Stimulated activated CD4-positive, alpha-beta T cell treated with anti-CD3 and anti-CD28 coated beads, TNF-alpha, amount 100 ng/mL, for 48 hours (primary cell): ENCODE measurements at regions not wholly inside any gene's neighbourhood (a gene's known extent, or its start where the extent isn't known, plus 50 kb on each side); places are given as distances from the start of the nearest gene placed in this dataset.
"Not testable (repeated sequence)": the region's sequence is repeated elsewhere in the genome, so short reads cannot be mapped to it uniquely, and the experiment has no call there.

Experiments used
- DNase-seq, 3 donors: peaks; one replicate each; pipeline ENCODE4 v3.0.0-alpha.2; 2020; ENCODE audit warnings: low read depth in 3 of 3

GRCh38 chr1:83472066-83472465 is 526.9 kb downstream of the TTLL7 start:
- DNase-seq, result not testable (repeated sequence)

DNA sequence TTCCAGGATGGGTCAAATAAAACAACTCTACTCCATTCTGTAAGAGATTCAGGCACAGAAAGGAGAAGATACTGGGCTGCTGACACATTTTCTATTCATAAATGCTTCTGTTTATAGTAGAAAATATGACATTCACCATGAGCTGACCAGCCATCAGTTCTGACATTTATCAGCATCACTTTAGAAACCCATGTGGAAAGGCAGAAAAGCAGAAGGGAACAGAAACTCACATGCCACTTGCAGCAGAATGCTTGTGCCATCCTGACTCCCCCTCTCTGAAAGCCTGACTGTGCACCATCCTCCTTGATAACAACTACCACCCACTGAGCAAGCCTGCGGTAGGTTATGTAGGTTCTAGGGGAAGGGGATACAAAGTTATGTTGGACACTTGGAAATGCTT is 527.7 kb downstream of the TTLL7 start:
- DNase-seq, result not testable (repeated sequence)

GRCh38 chr1:83468336-83468735 is 530.6 kb downstream of the TTLL7 start:
- DNase-seq, result not testable (repeated sequence)

- not testable (repeated sequence) for DNase-seq
Measured at GRCh38 chr1:83457735-83458248, 541.1 kb downstream of the TTLL7 start.

DNA sequence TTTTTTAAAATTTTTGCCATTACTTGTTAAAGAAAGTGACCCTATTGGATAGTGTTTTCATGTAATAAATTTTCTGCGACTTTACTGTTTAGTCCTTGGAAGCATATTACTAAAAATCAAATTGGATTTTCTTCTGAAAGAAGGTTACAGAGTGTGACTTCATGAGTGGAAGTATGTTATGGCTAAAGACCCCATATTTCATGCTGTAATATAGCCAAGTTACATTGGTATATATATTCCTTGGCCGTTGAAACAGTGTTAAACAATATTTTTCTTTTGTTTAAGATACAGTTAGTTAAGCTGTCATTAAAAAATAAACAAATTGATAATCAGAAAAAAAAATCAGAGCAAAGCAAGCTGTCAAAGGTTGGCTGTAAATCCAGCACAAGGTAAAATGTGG is 541.7 kb downstream of the TTLL7 start:
- DNase-seq, result not testable (repeated sequence)

DNA sequence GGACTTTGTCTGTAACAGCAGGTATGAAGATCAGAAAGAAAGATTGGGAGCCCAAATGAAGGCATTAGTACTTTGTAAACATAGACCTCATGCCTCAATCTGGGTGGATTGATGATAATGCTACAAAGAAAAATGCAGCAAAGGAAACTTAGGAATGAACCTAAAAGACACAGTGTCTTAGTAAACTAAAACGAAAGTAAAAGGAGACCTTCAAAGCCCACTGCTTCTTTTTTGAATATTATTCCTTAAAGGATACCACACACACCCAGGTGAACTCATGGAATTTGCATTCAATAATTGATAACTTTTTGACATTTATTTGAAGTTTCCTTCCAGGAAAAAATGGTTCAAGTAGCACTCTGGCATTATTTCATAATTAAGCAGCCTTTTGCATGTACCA is 543.2 kb downstream of the TTLL7 start:
- not testable (repeated sequence) for DNase-seq

- DNase-seq, result not testable (repeated sequence)
Measured at GRCh38 chr1:83445873-83446272, 553.1 kb downstream of the TTLL7 start.

- not testable (repeated sequence) for DNase-seq
Measured at GRCh38 chr1:83442412-83442811, 556.5 kb downstream of the TTLL7 start.

- not testable (repeated sequence) for DNase-seq
Measured at GRCh38 chr1:83440586-83440985, 558.3 kb downstream of the TTLL7 start.

GRCh38 chr1:83440021-83440420 is 558.9 kb downstream of the TTLL7 start:
- DNase-seq, result not testable (repeated sequence)

- DNase-seq, result not testable (repeated sequence)
Measured at GRCh38 chr1:83438316-83438715, 560.6 kb downstream of the TTLL7 start.

DNA sequence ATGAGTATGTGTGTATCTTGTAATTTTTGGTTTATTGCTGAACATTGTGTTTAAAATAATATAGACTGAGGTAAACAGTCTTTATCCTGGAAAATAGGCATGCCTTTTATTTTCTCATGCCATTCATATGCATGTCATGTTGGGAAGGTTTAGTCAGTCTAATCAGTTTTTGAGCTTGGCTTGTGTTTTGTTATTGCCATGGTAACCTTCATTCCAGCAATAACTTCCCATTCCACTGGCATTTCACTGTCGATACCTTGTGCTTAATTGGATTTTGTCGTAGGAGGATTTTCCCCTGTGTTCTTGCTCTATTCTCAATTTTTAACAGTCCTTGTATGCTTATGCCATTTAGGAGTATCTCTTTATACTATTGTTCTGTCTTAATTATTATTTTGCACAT is 563.6 kb downstream of the TTLL7 start:
- DNase-seq, result not testable (repeated sequence)

DNA sequence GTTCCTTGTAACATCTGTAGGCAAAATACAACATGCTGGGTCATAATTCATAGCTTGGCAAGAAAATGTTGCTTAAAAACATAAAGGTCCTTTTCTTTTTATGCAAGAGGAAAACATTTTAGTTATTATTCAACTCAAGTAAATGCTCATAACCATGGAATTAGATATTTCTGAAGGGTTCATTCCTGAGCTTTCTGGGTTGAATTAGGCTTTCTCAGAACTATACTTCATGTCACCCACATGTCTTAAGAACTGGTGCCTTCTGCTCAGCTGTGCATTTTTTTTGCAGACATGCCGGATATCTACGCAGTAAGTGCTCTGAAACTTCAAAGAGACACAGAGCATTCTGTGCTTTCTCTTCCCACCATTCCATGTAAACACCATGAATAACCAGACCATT is 571.4 kb downstream of the TTLL7 start:
- DNase-seq, result not testable (repeated sequence)

DNA sequence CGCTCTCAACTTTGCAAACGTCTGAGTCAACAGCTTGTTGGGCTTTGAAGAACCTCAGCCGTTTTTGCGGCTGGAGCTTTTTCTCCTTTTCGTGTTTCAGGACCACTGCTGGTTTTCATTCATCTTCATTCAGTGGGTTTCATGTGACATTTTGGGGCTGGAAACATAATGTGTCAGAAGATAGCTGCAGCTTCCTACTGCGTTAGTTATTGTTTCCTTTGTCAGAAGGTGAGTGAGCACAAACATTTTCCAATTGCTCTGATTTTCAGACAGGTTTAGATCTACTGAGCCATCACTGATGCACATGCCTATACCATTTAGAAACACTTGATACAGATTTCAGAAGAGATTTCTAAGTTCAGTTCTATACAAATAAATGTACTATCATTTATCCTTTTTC is 575.5 kb downstream of the TTLL7 start:
- DNase-seq, result not testable (repeated sequence)

DNA sequence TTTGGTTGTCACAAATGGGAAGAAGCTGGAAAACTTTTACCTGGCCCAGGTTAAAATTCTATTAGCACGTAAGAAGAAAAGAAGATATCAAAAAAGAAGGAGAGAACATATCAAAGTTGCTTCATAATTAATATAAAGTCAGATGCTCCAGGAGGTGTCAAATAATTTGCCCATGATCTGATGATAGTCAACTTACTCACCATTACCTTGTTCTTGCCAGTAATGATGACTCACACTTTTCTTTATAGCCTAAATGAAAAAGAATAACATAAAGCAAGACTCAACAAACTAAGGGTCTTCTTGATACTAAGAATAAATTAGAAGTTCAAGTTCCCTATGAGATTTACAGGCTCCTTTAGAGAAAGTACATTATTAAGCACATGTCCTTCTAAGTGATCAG is 580.4 kb downstream of the TTLL7 start:
- DNase-seq, result no peak

DNA sequence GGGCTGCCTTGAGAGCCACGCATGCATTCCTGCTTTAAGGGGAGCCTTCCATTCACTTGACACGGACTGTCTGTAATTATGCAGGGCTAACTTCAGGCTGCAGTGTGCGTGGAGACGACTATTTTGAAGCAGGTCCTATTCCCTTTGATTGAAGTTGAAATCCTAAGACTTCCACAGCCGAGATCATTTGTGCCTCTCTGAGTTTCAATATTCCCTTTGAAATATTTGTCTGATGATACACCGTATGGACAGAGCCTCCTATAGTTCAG is 585.2 kb downstream of the TTLL7 start:
- not testable (repeated sequence) for DNase-seq

DNA sequence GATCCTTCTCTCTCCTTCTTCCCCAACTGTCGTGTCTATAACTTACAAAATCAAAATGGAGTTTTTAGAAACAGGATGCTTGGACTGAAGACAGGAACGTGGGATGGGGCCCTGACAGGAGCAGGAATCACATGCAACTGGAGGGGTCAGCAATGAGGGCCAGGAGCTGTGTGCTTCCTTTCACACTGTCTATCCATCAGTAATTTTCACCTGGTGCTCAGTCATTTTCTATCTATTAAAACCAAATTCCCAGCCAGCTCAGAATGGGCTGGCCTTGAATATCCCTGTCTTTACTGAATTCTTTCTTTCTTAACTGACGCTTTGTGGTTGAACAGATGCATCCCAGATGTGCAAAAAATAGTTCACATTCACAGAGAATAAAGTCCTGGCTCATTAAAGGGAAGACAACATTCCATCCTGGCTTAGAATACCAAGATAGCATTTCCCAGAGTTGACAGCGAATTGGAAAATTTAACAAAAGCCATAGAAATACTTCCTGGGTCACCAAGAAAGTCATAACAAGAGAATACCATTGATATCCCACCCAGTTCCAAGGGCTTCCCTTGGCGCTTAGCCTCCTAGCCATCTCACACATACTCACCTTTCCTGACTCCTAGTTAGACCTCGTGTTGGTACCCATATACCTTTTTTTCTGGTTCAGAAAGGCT is 588.1 kb downstream of the TTLL7 start:
- DNase-seq, result not testable (repeated sequence)

DNA sequence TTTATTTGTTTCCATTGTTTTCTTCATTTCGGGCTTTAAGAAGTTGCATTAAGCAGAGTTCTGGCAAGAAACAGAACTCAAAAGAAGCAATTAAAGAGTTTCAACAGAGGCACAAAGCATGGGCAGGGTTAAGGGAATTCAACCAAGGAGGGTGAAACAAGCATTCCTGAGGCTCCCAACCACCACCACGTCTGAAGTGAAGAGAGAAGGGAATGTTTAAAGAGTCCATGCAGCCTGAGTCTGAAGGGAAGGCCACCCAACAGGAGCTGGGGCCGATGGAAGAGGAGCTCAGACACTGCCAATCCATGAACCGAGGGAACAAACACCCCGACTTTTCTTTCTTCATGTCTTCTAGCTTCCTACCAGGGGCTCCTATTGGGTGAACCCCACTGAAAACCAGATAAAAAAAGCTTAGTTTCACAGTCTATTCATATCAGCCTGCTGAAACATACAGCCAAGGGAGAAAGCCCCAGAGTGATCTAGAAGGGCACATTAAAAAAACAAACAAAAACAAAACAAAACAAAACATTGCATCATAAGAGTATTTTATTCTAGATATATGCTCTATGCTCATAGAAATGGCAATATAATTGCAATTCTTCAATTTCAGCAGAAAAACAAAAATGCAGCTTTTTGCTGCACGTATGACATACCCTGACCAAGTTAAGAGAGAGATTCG is 592.1 kb downstream of the TTLL7 start:
- DNase-seq, result not testable (repeated sequence)

DNA sequence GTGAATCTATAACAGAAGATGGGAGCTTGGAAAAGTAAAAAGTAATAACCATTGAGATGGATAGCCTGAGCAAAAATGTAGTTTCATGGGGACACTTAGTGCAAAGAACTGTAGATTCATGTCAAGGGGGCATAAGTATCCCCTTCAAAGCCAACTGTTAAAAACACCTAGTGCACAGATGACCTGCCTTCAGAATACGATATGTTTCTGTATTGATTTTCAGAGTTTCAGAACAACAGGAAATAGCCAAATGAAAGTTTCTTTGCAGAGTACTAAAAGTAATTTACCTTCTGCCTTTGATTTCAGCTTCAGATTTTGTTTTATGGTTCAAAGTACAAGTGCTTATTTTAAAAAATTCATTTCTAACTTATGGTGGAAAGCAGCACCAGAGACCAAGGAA is 593.1 kb downstream of the TTLL7 start:
- DNase-seq, result not testable (repeated sequence)

GRCh38 chr1:83403500-83403899 is 595.4 kb downstream of the TTLL7 start:
- not testable (repeated sequence) for DNase-seq

GRCh38 chr1:83401146-83401545 is 597.8 kb downstream of the TTLL7 start:
- DNase-seq, result not testable (repeated sequence)

DNA sequence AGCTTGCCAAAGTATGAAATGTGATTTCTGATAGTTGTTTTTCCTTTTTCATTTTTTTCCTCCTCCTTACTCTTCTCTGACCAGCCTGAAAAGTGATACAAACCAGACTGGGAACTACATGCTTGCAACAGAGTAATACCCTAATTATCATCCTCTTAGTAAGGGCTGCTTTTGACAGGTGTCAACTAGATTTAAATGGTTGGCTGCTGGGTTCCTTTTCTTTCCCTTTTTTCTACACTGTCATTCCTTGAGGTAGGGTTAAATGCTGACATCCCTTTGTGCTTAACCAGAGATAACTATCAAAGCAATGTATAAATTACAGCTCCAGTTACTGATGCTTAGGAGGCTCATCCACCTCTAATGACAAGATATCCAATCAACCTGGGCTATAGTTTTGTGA is 598.8 kb downstream of the TTLL7 start:
- not testable (repeated sequence) for DNase-seq

- DNase-seq, result not testable (repeated sequence)
Measured at GRCh38 chr1:83398125-83398524, 600.8 kb downstream of the TTLL7 start.
